Thymus (tissue), 11 donors: ENCODE measurements at regions not wholly inside any gene's neighbourhood (a gene's known extent, or its start where the extent isn't known, plus 50 kb on each side); places are given as distances from the start of the nearest gene placed in this dataset.

Experiments
- DNase-seq, 9 donors: peaks; one replicate each; pipeline ENCODE4 v3.0.0-alpha.2; 2013; ENCODE audit warnings: low spot score in 9 of 9, low read depth in 6 of 9, missing footprints in 1 of 9
- H3K27ac ChIP-seq, 2 donors: one replicate each; pipeline ENCODE4 v1.5.1; 2013; ENCODE audit warnings: control low read depth in 1 of 2, low read depth in 1 of 2, low read length in 1 of 2, mild to moderate bottlenecking in 1 of 2, moderate library complexity in 1 of 2
- H3K27me3 ChIP-seq, 2 donors: one replicate each; pipeline ENCODE4 v1.5.1; 2013; ENCODE audit warnings: low read length in 1 of 2; ENCODE audit not compliant: control insufficient read depth in 2 of 2, insufficient read depth in 1 of 2
- H3K36me3 ChIP-seq, 2 donors: one replicate each; pipeline ENCODE4 v1.5.1; 2013; ENCODE audit warnings: low read length in 1 of 2, mild to moderate bottlenecking in 1 of 2, moderate library complexity in 1 of 2; ENCODE audit not compliant: control insufficient read depth in 2 of 2, insufficient read depth in 2 of 2
- H3K4me1 ChIP-seq, 2 donors: one replicate each; pipeline ENCODE4 v1.5.1; 2013; ENCODE audit warnings: low read length in 2 of 2; ENCODE audit not compliant: control insufficient read depth in 2 of 2, insufficient read depth in 2 of 2
- H3K4me3 ChIP-seq, 2 donors: one replicate each; pipeline ENCODE4 v1.5.1; 2013; ENCODE audit warnings: low read length in 2 of 2, control low read depth in 1 of 2, mild to moderate bottlenecking in 1 of 2
- H3K9me3 ChIP-seq, 2 donors: one replicate each; pipeline ENCODE4 v1.5.1; 2013; ENCODE audit warnings: low read length in 1 of 2, mild to moderate bottlenecking in 1 of 2; ENCODE audit not compliant: control insufficient read depth in 2 of 2, insufficient read depth in 1 of 2
- WGBS: extraction: QIAGEN DNeasy Blood & Tissue Kit; methylation state at CpG from one replicate; pipeline ENCODE4 v1.1.7; 2013; 5-methylcytosine and 5-hydroxymethylcytosine counted together
- donor health status: healthy.

DNA sequence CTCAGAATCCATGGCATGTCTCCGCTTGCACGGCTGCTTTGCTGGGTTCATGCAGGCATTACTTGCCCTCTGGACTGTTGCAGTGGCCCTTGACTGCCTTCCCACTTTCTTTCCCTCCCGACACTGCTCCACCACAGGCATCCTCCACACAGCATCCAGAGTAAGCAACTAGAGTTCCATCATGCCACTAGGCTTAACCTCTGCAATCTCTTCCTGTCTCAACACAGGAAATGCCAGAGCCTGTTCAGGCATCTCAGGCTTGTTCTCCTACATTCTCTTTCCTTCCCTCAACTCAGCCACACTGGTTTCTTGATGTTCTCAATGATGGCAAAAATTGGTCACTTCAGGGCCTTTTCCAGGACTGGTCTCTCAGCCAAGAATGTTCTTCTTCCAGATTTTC, 284.5 kb upstream of the KLF6 start:
- no peak overlapping the region for H3K27ac ChIP-seq
- 97% methylated on average over 3 of the region's 3 CpGs for WGBS
- no peak overlapping the region for H3K4me3 ChIP-seq

DNA sequence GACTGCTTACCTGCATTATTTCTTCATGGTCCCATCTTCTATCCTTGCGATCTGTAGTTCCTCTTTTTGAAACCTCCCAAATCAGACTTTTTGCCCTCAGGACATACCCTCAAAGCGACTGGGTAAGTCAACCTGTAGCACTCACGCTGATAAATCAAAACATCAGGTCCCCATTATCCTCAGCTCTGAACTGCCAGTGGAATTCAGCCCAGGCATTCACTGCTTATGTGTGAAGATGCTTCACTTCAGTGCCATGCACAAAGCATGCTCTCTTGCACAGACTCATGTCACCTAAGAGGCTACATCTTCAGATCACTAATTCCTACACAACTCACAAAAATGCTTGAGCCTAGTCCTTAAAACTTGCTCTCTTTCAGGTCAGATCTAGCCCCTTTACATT, 283.6 kb upstream of the KLF6 start:
- DNase-seq = no peak

More for the DNA sequence above, 284.5 kb upstream of the KLF6 start:
- DNase-seq = no peak
- Histone ChIP-seq H3K36me3 (no peaks in the 10 kb centered on the region), H3K9me3 (no peaks in the 10 kb centered on the region), H3K4me1 (peaks cover 0 to 25% of the 10 kb centered on the region in 2 donors), H3K27me3 (no peaks in the 10 kb centered on the region)

DNA sequence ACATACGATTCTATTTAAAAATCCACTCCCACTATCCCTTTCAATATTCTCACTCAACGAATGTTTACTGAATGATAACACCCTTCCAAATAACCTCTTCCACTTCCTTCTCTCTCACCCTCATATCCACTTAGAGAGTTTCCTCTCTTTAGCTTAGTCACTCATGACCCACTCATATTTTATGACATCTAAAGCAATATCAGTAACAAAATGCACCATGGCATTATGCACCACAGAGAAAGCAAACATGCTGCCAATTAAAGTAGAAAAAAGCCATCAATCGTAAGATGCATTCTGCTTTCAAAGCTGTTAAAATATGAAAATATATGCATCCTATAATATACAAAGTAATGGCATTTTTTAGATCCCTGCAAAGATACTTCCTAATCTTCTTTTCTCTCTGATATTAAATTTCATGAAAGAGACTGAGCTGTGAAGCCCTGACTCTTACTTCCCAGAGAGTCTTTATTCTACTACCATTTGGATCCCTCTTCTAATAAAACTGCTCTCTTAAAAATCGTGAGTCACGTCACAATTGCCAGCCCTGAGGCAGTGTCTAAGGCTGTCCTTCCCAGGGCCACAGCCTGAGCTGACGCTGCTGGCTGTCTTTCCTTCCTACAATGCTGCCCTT, 283.0 kb upstream of the KLF6 start:
- Histone ChIP-seq H3K36me3 (no peaks in the 10 kb centered on the region), H3K4me3 (no peak overlapping the region), H3K27ac (no peak overlapping the region), H3K27me3 (no peaks in the 10 kb centered on the region), H3K9me3 (no peaks in the 10 kb centered on the region), H3K4me1 (peaks cover 0 to 19% of the 10 kb centered on the region in 2 donors)
- no peak for DNase-seq
- 80% methylated on average over 6 of the region's 6 CpGs for WGBS

More for the DNA sequence above, 283.6 kb upstream of the KLF6 start:
- H3K27ac ChIP-seq = no peak overlapping the region
- no peaks in the 10 kb centered on the region for H3K27me3 ChIP-seq
- H3K4me1 ChIP-seq = peaks cover 0 to 19% of the 10 kb centered on the region in 2 donors
- 89% methylated on average over 3 of the region's 3 CpGs for WGBS
- no peak overlapping the region for H3K4me3 ChIP-seq
- H3K36me3 ChIP-seq = no peaks in the 10 kb centered on the region
- H3K9me3 ChIP-seq = no peaks in the 10 kb centered on the region

DNA sequence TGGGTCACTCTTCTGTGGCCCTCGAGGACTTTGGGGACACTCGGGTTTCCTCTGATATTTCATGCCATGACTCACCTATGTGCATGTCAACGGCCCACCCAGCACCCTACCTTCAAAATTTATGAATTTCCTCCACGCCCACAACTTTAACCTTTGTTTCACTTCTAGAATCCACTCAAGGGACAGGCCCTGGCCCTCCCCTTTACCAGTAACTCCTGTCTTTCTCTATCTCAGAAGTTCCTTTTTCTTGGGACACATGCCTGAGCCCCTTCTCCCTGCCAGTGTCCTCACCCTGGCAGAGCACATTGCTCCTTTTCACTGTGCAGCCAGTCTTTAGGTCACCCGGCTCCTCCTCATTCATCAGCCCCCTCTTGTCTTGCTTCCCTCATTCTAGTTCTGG, 282.5 kb upstream of the KLF6 start:
- no peaks in the 10 kb centered on the region for H3K27me3 ChIP-seq
- H3K4me1 ChIP-seq = peaks cover 0 to 19% of the 10 kb centered on the region in 2 donors
- DNase-seq = no peak
- no peak overlapping the region for H3K27ac ChIP-seq
- no peaks in the 10 kb centered on the region for H3K9me3 ChIP-seq
- WGBS = 73% methylated on average over 5 of the region's 5 CpGs
- no peak overlapping the region for H3K4me3 ChIP-seq
- no peaks in the 10 kb centered on the region for H3K36me3 ChIP-seq

DNA sequence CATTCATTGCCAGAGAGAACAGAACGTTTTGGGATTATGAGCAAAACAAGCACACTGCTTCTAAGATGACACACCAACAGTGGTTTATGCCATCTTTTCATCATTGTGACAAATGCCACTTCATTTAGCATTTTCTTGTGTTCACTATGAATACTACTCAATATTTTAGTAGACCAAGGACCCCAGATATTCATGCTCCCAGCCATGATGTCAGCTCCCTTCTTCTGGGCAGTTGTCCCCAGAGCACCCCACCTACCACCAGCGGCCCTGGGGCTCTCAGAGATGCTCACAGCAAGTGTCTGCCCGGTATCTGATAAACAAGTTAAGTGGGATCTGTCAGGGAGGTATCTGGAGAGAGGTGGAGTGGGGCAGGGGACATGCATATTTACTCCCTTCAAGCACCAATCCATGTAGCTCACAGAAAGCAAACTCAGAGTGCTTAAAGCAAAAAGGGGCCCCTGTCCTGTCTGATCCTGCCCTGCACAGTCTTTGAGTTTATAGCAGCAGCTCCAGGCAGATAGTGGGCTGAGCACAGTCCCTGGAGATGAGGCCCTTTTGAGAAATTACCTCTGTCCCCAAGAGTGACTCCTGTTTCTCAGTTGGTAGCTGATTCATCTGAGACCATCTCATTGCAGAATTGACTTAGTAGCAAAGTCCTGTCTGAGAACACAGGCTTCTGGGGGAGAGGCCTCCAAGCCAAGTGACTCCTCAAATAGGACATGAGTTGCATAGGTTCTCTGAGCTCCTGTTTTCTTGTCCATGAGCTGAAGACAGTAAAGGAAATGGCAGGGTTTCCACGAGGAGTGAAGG, 281.8 kb upstream of the KLF6 start:
- no peaks in the 10 kb centered on the region for H3K9me3 ChIP-seq
- H3K36me3 ChIP-seq = no peaks in the 10 kb centered on the region
- H3K27me3 ChIP-seq = no peaks in the 10 kb centered on the region
- 94% methylated on average over 4 of the region's 4 CpGs for WGBS
- no peak overlapping the region for H3K4me3 ChIP-seq
- H3K4me1 ChIP-seq = peaks cover 0 to 19% of the 10 kb centered on the region in 2 donors
- no peak overlapping the region for H3K27ac ChIP-seq
- no peak for DNase-seq

DNA sequence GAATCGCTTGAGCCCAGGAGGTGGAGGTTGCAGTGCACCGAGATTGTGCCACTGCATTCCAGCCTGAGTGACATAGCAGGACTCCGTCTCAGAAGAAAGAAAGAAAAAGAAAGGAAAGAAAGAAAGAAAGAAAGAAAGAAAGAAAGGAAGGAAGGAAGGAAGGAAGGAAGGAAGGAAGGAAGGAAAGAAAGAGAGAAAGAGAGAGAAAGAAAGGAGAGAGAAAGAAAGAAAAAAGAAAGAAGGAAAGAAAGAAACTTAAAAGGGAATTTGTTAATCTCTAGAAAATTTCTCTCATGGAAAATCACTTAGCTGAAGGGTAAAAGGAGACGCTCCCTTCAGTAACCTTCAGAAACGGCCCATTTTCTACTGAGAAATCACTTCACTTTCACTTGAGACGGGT, 279.5 kb upstream of the KLF6 start:
- no peak for DNase-seq
- Histone ChIP-seq H3K4me3 (no peak overlapping the region), H3K27ac (no peak overlapping the region), H3K9me3 (no peaks in the 10 kb centered on the region), H3K36me3 (no peaks in the 10 kb centered on the region), H3K4me1 (peaks cover 0 to 32% of the 10 kb centered on the region in 2 donors), H3K27me3 (no peaks in the 10 kb centered on the region)
- over 99% methylated on average over 6 of the region's 6 CpGs for WGBS

DNA sequence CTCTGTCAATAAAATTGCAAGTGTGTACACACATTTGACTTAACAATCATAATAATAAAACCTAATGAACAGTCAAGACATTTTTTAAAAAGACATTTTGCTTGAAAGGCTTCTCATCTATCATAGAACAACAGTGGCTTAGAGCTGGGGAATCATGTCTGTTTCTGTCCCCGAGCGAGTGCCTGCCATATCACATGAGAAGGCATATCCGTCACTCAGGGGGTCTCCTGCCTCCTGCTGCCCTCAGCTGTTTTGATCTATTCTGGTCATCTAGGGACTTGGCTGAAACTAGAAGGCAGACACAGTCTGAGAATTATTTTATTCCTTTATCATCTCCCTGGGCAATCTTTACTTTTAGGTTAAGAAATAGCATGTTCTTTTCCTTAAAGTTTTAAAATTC, 278.7 kb upstream of the KLF6 start:
- DNase-seq = no peak
- Histone ChIP-seq H3K36me3 (no peaks in the 10 kb centered on the region), H3K4me1 (peaks cover 0 to 30% of the 10 kb centered on the region in 2 donors), H3K27me3 (no peaks in the 10 kb centered on the region), H3K9me3 (no peaks in the 10 kb centered on the region), H3K27ac (no peak overlapping the region), H3K4me3 (no peak overlapping the region)
- over 99% methylated on average over 3 of the region's 3 CpGs for WGBS

DNA sequence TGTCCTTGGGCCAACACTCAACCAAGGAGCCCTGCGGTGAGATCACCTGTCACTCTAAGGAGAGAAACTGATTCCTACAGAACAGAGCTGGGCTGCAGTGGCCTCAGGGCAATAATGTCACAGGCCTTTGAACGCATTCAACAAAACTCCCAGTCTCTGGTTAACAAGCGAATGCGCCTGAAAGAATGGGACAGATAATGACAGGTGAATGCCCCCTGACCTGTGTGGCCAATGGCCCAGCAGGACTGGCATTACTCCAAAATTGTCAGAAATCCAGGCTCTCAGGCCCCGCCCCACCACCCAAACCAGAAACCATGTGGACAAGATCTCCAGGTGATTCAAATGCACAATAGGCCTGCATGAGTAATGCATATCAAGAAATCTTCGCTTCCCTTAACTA, 277.7 kb upstream of the KLF6 start:
- no peaks in the 10 kb centered on the region for H3K36me3 ChIP-seq
- H3K27ac ChIP-seq = no peak overlapping the region
- DNase-seq = no peak
- 97% methylated on average over 6 of the region's 6 CpGs for WGBS
- no peaks in the 10 kb centered on the region for H3K27me3 ChIP-seq
- H3K4me3 ChIP-seq = no peak overlapping the region
- no peaks in the 10 kb centered on the region for H3K9me3 ChIP-seq
- H3K4me1 ChIP-seq = peaks cover 0 to 30% of the 10 kb centered on the region in 2 donors

DNA sequence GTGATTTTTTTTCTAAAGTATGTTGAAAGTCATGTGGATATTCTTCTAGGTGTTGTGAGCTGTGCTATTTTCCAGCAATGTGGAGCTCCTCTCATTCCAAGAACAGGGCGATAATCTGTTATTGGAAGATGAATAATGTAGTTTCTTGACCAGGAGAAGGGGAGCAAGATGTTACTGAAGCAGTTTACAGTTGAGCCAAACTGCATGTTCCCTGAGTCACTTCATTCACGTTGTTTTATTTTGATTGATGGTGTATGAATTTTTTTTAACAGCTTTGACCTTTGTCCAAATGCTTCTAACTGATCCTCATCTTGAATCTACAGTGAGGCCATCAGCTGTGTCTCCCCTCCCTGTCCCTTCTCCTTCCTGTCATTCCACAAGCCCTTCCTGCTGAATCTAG, 277.1 kb upstream of the KLF6 start:
- Histone ChIP-seq H3K27ac (no peak overlapping the region), H3K4me3 (no peak overlapping the region), H3K36me3 (no peaks in the 10 kb centered on the region), H3K4me1 (peaks cover 0 to 24% of the 10 kb centered on the region in 2 donors), H3K9me3 (no peaks in the 10 kb centered on the region), H3K27me3 (no peaks in the 10 kb centered on the region)
- no peak for DNase-seq
- 90% methylated on average over 2 of the region's 2 CpGs for WGBS
